Spleen (tissue), 11 donors: ENCODE measurements at regions not wholly inside any gene's neighbourhood (a gene's known extent, or its start where the extent isn't known, plus 50 kb on each side); places are given as distances from the start of the nearest gene placed in this dataset.

Source experiments
- DNase-seq: peaks from one replicate; pipeline ENCODE4 v3.0.0-alpha.2; 2020
- H3K27ac ChIP-seq, 8 donors: fragments of 200-600 bp; sonication (generic) in 7 of 8; 1 replicate in 4 of 8; 2 replicates in 4 of 8; pipeline versions ENCODE4 v1.5.0 to v1.8.0; 2016 to 2021; ENCODE audit warnings: inconsistent platforms in 4 of 8, mild to moderate bottlenecking in 4 of 8, moderate library complexity in 1 of 8
- H3K27me3 ChIP-seq, 7 donors: fragments of 200-600 bp; sonication (generic) in 6 of 7; replicated peaks in 1 of 7; 1 replicate in 4 of 7; 2 replicates in 3 of 7; pipeline versions ENCODE4 v1.5.0 to v1.8.0; 2016 to 2021; ENCODE audit warnings: inconsistent platforms in 3 of 7, mild to moderate bottlenecking in 1 of 7
- H3K36me3 ChIP-seq, 6 donors: fragments of 200-600 bp; sonication (generic) in 5 of 6; 1 replicate in 4 of 6; 2 replicates in 2 of 6; pipeline versions ENCODE4 v1.5.0 to v1.8.0; 2016 to 2021; ENCODE audit warnings: inconsistent platforms in 2 of 6
- H3K4me1 ChIP-seq, 6 donors: fragments of 200-600 bp; sonication (generic) in 5 of 6; 1 replicate in 3 of 6; 2 replicates in 3 of 6; pipeline versions ENCODE4 v1.5.0 to v1.8.0; 2016 to 2021; ENCODE audit warnings: inconsistent platforms in 3 of 6
- H3K4me3 ChIP-seq, 8 donors: fragments of 200-600 bp; sonication (generic) in 7 of 8; 1 replicate in 4 of 8; 2 replicates in 4 of 8; pipeline versions ENCODE4 v1.5.0 to v1.8.0; 2016 to 2021; ENCODE audit warnings: inconsistent platforms in 4 of 8, mild to moderate bottlenecking in 4 of 8, moderate library complexity in 2 of 8
- H3K9me3 ChIP-seq, 8 donors: fragments of 200-600 bp; sonication (generic) in 7 of 8; 1 replicate in 4 of 8; 2 replicates in 4 of 8; pipeline versions ENCODE4 v1.5.0 to v1.8.0; 2016 to 2021; ENCODE audit warnings: inconsistent platforms in 4 of 8
- POLR2A ChIP-seq, 3 donors: fragments of 450-650 bp; IDR thresholded peaks; one replicate each; pipeline ENCODE4 v1.5.1; 2017; ENCODE audit warnings: antibody characterized with exemption in 3 of 3, mild to moderate bottlenecking in 1 of 3
- POLR2AphosphoS5 ChIP-seq, 3 donors: sonication (generic); formaldehyde crosslinking; IDR thresholded peaks; one replicate each; pipeline ENCODE4 v1.5.1; 2017; ENCODE audit warnings: antibody characterized with exemption in 3 of 3
- WGBS, 5 donors: extraction: QIAGEN DNeasy Blood & Tissue Kit in 3 of 5; methylation state at CpG; one replicate each; pipeline versions ENCODE4 v1.1.5 to v1.1.7; 2013 to 2018; 5-methylcytosine and 5-hydroxymethylcytosine counted together
- intact Hi-C: fragments of 100-400 bp; cut with DNase I; formaldehyde crosslinking; loops from one replicate; pipeline ENCODE4 v1.15.0; 2023; ENCODE audit warnings: low total_unique reads
- TF ChIP-seq, protein P1 (sequence below), 11 experiments: fragments of 200-600 bp in 7 of 11; fragments of 450-650 bp in 4 of 11; sonication (generic) in 4 of 11; IDR thresholded peaks in 8 of 11; conservative IDR thresholded peaks in 3 of 11; 1 replicate in 7 of 11; 2 replicates in 4 of 11; pipeline versions ENCODE4 v1.4.0 to v1.8.0; 2016 to 2021; ENCODE audit warnings: antibody characterized with exemption in 11 of 11, inconsistent platforms in 4 of 11, mild to moderate bottlenecking in 1 of 11
- donor health status: healthy with polysubstance abuse.
- donor health status: DM: no; HTN: no; CAD: no; lungs with moderate emphysema.
- donor health status: DM: no; HTN: no; CAD: no.
- donor health status: Bipolar disorder and iron deficiency.
- donor health status: healthy.
- donor health status: DM: no; HTN: no; CAD: no.
- donor health status: DM: yes; HTN: yes; CAD: no.

DNA sequence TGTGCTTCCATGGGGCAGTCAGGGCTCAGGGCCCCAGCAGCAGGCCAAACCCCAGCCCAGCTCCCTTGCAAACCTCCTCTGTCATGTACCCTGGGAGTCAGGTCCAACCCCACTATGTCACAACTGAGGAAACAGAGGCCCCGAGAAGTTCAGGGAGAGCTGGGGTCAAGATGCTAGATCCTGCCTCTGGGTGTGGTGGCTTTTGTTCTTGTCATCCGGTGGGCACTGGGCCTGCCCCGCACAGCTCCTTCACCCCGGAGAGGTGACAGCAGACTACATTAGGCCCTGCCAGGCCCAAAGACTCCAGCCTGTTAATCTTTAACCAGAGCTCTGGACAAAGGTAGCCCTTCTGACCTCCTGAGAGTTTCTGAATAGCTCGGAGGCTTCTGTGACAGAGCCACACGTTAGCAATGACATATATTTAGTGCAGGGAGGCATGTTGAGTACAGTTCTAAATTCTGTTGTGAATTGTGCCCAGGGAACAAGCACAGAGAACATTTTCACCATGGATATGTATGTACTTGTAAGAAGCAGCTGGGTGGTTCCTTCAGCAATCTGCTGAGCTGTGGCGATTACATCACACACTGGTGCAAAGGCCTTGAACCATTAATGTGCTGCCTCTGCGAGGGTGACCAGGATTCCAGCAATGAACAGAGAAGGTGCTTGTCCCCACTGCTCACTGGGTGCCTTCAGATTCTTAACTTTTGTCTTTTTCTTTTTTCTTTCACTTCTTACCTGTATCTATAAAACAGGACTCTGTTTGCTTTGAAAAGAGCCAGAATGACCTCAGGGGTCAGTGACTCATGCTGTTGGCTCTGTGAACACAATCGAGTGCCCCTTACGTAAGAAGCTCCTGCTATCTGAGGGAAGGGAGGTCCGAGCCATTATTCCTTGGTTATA lies 102.8 kb downstream of the RHOU start:
- H3K36me3 ChIP-seq = no peaks in the 10 kb centered on the region
- DNase-seq = no peak
- TF ChIP-seq POLR2A (IDR thresholded peaks at IDR 0.05) (no peak), POLR2AphosphoS5 (IDR thresholded peaks at IDR 0.05) (peak in 2 of 3 donors; percentile 31 to 54)
- TF ChIP-seq, protein P1, sequence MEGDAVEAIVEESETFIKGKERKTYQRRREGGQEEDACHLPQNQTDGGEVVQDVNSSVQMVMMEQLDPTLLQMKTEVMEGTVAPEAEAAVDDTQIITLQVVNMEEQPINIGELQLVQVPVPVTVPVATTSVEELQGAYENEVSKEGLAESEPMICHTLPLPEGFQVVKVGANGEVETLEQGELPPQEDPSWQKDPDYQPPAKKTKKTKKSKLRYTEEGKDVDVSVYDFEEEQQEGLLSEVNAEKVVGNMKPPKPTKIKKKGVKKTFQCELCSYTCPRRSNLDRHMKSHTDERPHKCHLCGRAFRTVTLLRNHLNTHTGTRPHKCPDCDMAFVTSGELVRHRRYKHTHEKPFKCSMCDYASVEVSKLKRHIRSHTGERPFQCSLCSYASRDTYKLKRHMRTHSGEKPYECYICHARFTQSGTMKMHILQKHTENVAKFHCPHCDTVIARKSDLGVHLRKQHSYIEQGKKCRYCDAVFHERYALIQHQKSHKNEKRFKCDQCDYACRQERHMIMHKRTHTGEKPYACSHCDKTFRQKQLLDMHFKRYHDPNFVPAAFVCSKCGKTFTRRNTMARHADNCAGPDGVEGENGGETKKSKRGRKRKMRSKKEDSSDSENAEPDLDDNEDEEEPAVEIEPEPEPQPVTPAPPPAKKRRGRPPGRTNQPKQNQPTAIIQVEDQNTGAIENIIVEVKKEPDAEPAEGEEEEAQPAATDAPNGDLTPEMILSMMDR (IDR thresholded peaks at IDR 0.05 in 8 of 11, conservative IDR thresholded peaks at IDR 0.05 in 3 of 11) = no peak
- intact Hi-C loops = no loop called here
- 47 to 74% (median 50%) methylated on average over 10 to 11 of the region's 11 CpGs for WGBS, 5 donors
- H3K9me3 ChIP-seq = peaks cover 0 to 9% (median 6%) of the 10 kb centered on the region in 8 donors
- H3K27ac ChIP-seq = peak overlapping the region; percentile 37 to 82 (median 72)
- H3K4me1 ChIP-seq = peaks cover 0 to 27% (median 14%) of the 10 kb centered on the region in 6 donors
- peaks cover 0 to 6% (median 0%) of the 10 kb centered on the region in 7 donors for H3K27me3 ChIP-seq
- no peak overlapping the region for H3K4me3 ChIP-seq

DNA sequence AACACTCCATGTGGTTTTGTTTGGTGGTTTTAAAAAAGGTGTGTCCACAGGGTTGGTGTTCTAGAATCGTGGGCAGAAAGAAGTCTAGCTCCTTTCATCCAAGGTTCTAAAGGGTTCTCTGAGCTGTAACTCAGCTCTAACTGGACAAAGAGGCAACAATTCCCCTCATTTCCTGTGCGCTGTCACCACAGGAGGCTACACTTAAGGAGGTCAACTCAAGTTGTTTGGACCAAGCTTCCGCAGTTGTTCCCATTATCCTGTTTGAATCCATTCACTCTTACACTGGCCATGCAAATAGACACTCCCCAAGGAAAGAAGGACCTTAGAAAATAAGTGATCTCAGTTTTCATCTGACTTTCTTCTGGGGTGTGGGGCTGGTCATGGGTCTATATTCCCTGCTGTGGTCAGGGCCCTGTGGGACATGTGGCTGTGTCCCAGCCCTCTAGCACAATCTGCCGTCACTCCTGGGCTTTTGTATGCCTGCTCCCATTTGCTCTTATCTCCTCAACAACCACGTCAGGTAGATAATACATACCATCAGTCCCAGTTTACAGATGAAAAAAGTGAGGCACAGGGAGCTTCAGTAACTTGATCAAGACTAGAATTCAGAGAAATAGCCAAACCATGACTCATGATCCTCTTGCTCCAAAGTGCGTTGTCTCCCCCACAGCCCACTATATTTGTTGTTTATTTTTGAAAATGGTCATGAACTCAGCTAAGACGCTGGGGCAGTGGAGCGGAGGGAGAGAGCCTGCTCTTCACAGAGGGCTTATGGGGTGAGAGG lies 103.6 kb downstream of the RHOU start:
- TF ChIP-seq, protein P1 (IDR thresholded peaks at IDR 0.05 in 8 of 11, conservative IDR thresholded peaks at IDR 0.05 in 3 of 11) = no peak
- TF ChIP-seq POLR2A (IDR thresholded peaks at IDR 0.05) = no peak
- no peak for TF ChIP-seq POLR2AphosphoS5 (IDR thresholded peaks at IDR 0.05)
- peak overlapping the region; percentile 37 to 82 (median 72) for H3K27ac ChIP-seq
- 76 to 85% (median 83%) methylated on average over 8 of the region's 8 CpGs for WGBS, 5 donors
- DNase-seq = no peak
- intact Hi-C loops = no loop called here
- peaks cover 0 to 27% (median 14%) of the 10 kb centered on the region in 6 donors for H3K4me1 ChIP-seq
- H3K36me3 ChIP-seq = no peaks in the 10 kb centered on the region
- H3K9me3 ChIP-seq = peaks cover 0 to 11% (median 7%) of the 10 kb centered on the region in 8 donors
- no peak overlapping the region for H3K4me3 ChIP-seq
- peaks cover 0 to 6% (median 0%) of the 10 kb centered on the region in 7 donors for H3K27me3 ChIP-seq

DNA sequence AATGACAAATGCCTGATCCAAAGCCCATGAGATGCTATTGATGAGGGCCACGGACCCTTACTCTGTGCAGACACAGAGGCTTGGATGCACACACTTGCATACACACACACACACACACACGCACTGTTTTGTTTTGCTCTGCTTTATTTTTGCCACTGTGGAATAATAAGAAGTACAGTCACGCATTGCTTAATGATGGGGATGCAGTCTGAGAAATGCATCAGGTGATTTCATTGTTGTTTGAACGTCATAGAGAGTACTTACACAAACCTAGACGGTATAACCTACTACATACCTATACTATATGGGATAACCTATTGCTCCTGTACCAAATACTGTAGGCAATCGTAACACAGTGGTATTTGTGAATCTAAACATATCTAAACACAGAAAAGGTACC lies 104.4 kb downstream of the RHOU start:
- H3K4me1 ChIP-seq = peaks cover 0 to 27% (median 14%) of the 10 kb centered on the region in 6 donors
- peaks cover 0 to 2% (median 0%) of the 10 kb centered on the region in 7 donors for H3K27me3 ChIP-seq
- H3K36me3 ChIP-seq = no peaks in the 10 kb centered on the region
- DNase-seq = no peak
- 85 to 93% (median 87%) methylated on average over 6 of the region's 6 CpGs for WGBS, 5 donors
- peaks cover 0 to 11% (median 7%) of the 10 kb centered on the region in 8 donors for H3K9me3 ChIP-seq
- peak overlapping the region in 1 of 8 donors; percentile 72 for H3K27ac ChIP-seq
- intact Hi-C loops = no loop called here
- H3K4me3 ChIP-seq = no peak overlapping the region
- TF ChIP-seq POLR2AphosphoS5 (IDR thresholded peaks at IDR 0.05) = no peak
- TF ChIP-seq, protein P1 (IDR thresholded peaks at IDR 0.05 in 8 of 11, conservative IDR thresholded peaks at IDR 0.05 in 3 of 11) = no peak
- TF ChIP-seq POLR2A (IDR thresholded peaks at IDR 0.05) = no peak
